HepG2 (cell line): ENCODE measurements at regions not wholly inside any gene's neighbourhood (a gene's known extent, or its start where the extent isn't known, plus 50 kb on each side); places are given as distances from the start of the nearest gene placed in this dataset.

ENCODE experiments used
- ATAC-seq: fragments of 200-7000 bp; cut with Tn5 transposase; 3 replicates; pipeline ENCODE4 v1.9.1; 2020; ENCODE audit warnings: mild to moderate bottlenecking, moderate library complexity
- BruUV-seq: library from RNA; stranded (reverse); fragments of 400-500 nt; replicated peaks from 2 replicates; lab custom pipeline; 2021; lab: Mats Ljungman, UMichigan
- CTCF ChIA-PET: fragments of 300-600 bp; formaldehyde crosslinking; extraction: SDS; loops from one replicate; lab custom pipeline; 2021; ENCODE audit warnings: low total read pairs, inconsistent platforms, low intra/inter-chr PET ratio; lab: Yijun Ruan, JAX
- POLR2A ChIA-PET: fragments of 350-600 bp; sonication (Branson Sonifier 250); formaldehyde crosslinking; loops from one replicate; lab custom pipeline; 2020; ENCODE audit warnings: antibody characterized with exemption, inconsistent platforms; lab: Yijun Ruan, JAX
- DNase-seq: peaks from one replicate; pipeline ENCODE4 v3.0.0-alpha.2; 2015; ENCODE audit warnings: low spot score
- FAIRE-seq: peaks from 3 replicates; lab custom pipeline; 2011; peaks lifted over from hg19 to GRCh38; lab: Jason Lieb, UNC
- H2AFZ ChIP-seq: one replicate; pipeline ENCODE4 v1.6.1; 2011; ENCODE audit warnings: low read length, inconsistent platforms
- H3K27ac ChIP-seq: fragments of 300-600 bp; 3 replicates; pipeline ENCODE4 v1.8.0; 2011; ENCODE audit warnings: mixed run types, mild to moderate bottlenecking, mixed read lengths, low read length, inconsistent platforms; ENCODE audit not compliant: insufficient read depth; ENCODE audit errors: extremely low read length
- H3K27me3 ChIP-seq, 2 experiments: fragments of 200-600 bp in 1 of 2; 2 replicates in 1 of 2; 3 replicates in 1 of 2; pipeline versions ENCODE4 v1.6.0 to v1.8.0; 2011; ENCODE audit warnings: low read length in 2 of 2, mild to moderate bottlenecking in 2 of 2, moderate library complexity in 2 of 2, inconsistent platforms in 1 of 2; ENCODE audit not compliant: insufficient read depth in 2 of 2, control insufficient read depth in 1 of 2
- H3K36me3 ChIP-seq, 2 experiments: fragments of 200-600 bp in 1 of 2; replicated peaks in 1 of 2; 2 replicates in 1 of 2; 3 replicates in 1 of 2; pipeline versions ENCODE4 v1.5.1 to v1.8.0; 2011; ENCODE audit warnings: low read length in 2 of 2, inconsistent platforms in 1 of 2; ENCODE audit not compliant: insufficient read depth in 2 of 2, control insufficient read depth in 1 of 2
- H3K4me1 ChIP-seq: 2 replicates; pipeline ENCODE4 v1.5.1; 2012; ENCODE audit warnings: low read length, inconsistent platforms; ENCODE audit not compliant: insufficient read depth
- H3K4me2 ChIP-seq: 2 replicates; pipeline ENCODE4 v1.6.0; 2011; ENCODE audit warnings: low read depth, low read length, inconsistent platforms
- H3K4me3 ChIP-seq, 3 experiments: fragments of 200-600 bp in 1 of 3; sonication (generic), shearing (Covaris generic) in 1 of 3; replicated peaks in 1 of 3; 2 replicates each; pipeline ENCODE4 v1.5.1; 2011 to 2016; ENCODE audit warnings: low read length in 3 of 3, inconsistent platforms in 2 of 3, low read depth in 2 of 3, mild to moderate bottlenecking in 2 of 3, control low read depth in 1 of 3, mixed read lengths in 1 of 3; ENCODE audit not compliant: insufficient read depth in 1 of 3
- H3K79me2 ChIP-seq: one replicate; pipeline ENCODE4 v1.6.1; 2011; ENCODE audit warnings: low read length, inconsistent platforms; ENCODE audit not compliant: insufficient read depth
- H3K9ac ChIP-seq: 2 replicates; pipeline ENCODE4 v1.6.0; 2011; ENCODE audit warnings: mild to moderate bottlenecking, low read depth, low read length, inconsistent platforms; ENCODE audit not compliant: insufficient read depth
- H3K9me3 ChIP-seq: 2 replicates; pipeline ENCODE4 v1.5.1; 2012; ENCODE audit warnings: mild to moderate bottlenecking, low read length
- H4K20me1 ChIP-seq: 2 replicates; pipeline ENCODE4 v1.6.0; 2011; ENCODE audit warnings: inconsistent platforms, mild to moderate bottlenecking, low read length, moderate library complexity; ENCODE audit not compliant: insufficient read depth
- ATRX ChIP-seq: sonication (generic); formaldehyde crosslinking; IDR thresholded peaks from 2 replicates; pipeline ENCODE4 v1.4.0; 2020; ENCODE audit warnings: missing genetic modification reagents, borderline replicate concordance
- CBX2 ChIP-seq, 2 experiments: fragments of 200-600 bp in 1 of 2; sonication (generic); formaldehyde crosslinking in 1 of 2; IDR thresholded peaks; 2 replicates each; pipeline versions ENCODE4 v1.7.0 to v1.8.1; 2018 to 2022; ENCODE audit warnings: low read depth in 2 of 2, low read length in 1 of 2, mild to moderate bottlenecking in 1 of 2, missing genetic modification reagents in 1 of 2
- FLYWCH1 ChIP-seq: sonication (generic); formaldehyde crosslinking; IDR thresholded peaks from 2 replicates; pipeline ENCODE4 v1.8.1; 2023; ENCODE audit warnings: mild to moderate bottlenecking, missing genetic modification reagents
- KAT2B ChIP-seq: fragments of 150-350 bp; IDR thresholded peaks from 2 replicates; pipeline ENCODE4 v1.6.1; 2014; ENCODE audit warnings: low read depth, low read length, borderline replicate concordance
- MATR3 ChIP-seq: sonication (generic); formaldehyde crosslinking; IDR thresholded peaks from 2 replicates; pipeline ENCODE4 v1.4.0; 2020; ENCODE audit warnings: missing genetic modification reagents
- MIXL1 ChIP-seq: IDR thresholded peaks from 2 replicates; pipeline ENCODE4 v1.6.1; 2016
- RERE ChIP-seq: IDR thresholded peaks from 2 replicates; pipeline ENCODE4 v1.6.1; 2016; ENCODE audit warnings: low read depth, missing genetic modification reagents, missing compliant biosample characterization
- RFXANK ChIP-seq: IDR thresholded peaks from 2 replicates; pipeline ENCODE4 v1.6.1; 2016
- SIX1 ChIP-seq: sonication (generic); formaldehyde crosslinking; IDR thresholded peaks from 2 replicates; pipeline ENCODE4 v1.4.0; 2020; ENCODE audit warnings: missing genetic modification reagents, borderline replicate concordance
- SIX4 ChIP-seq: sonication (generic); formaldehyde crosslinking; IDR thresholded peaks from 2 replicates; pipeline ENCODE4 v1.4.0; 2020; ENCODE audit warnings: missing genetic modification reagents
- ZBTB37 ChIP-seq: sonication (generic); formaldehyde crosslinking; IDR thresholded peaks from 2 replicates; pipeline ENCODE4 v1.4.0; 2020; ENCODE audit warnings: mild to moderate bottlenecking, missing genetic modification reagents
- ZC3H4 ChIP-seq: sonication (generic); formaldehyde crosslinking; IDR thresholded peaks from 2 replicates; pipeline ENCODE4 v1.4.0; 2020; ENCODE audit warnings: missing genetic modification reagents, borderline replicate concordance
- ZNF280B ChIP-seq: sonication (generic); formaldehyde crosslinking; IDR thresholded peaks from 2 replicates; pipeline ENCODE4 v1.5.0; 2020; ENCODE audit warnings: missing genetic modification reagents, mild to moderate bottlenecking, borderline replicate concordance
- WGBS: methylation state at CpG from one replicate; pipeline ENCODE4 v1.1.6; 2017; ENCODE audit warnings: low lambda C conversion rate; 5-methylcytosine and 5-hydroxymethylcytosine counted together
- in situ Hi-C: cut with HindIII; loops from 2 replicates; pipeline ENCODE4 v1.10.0; 2017; ENCODE audit warnings: low pct_unique_long_range_greater_than_20kb; ENCODE audit not compliant: extremely low pct_ligation_motif_present
- intact Hi-C: fragments of 100-400 bp; cut with micrococcal nuclease; formaldehyde crosslinking; loops from one replicate; pipeline ENCODE4 v1.10.0; 2022; ENCODE audit not compliant: unreplicated experiment
- TF ChIP-seq, protein P1 (sequence below): sonication (generic); formaldehyde crosslinking; IDR thresholded peaks from 2 replicates; pipeline ENCODE4 v1.8.0; 2022; ENCODE audit warnings: missing genetic modification reagents, low read depth, mild to moderate bottlenecking, borderline replicate concordance

DNA sequence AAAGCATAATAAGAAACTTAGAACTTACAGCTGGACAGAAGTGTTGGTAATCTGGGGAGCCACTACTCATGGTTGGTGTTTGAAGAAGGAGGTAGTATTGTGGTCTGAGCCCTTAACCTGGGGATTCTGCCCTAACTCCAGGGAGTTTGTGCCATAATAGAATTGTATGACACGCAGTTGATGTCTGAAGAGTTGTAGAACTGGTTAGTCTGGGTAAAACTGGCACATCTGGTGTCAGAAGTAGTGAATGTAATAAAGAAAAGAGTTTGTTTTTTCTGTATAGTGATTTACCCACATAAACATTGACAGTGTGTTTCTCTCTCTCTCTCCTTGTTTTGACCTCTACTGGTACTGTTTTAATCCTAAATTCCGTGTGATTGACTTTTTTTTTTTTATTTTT lies 448.1 kb upstream of the SEMA3D start:
- Histone ChIP-seq H3K27me3 (no peaks in the 10 kb centered on the region), H4K20me1 (no peaks in the 10 kb centered on the region), H3K4me1 (no peaks in the 10 kb centered on the region; the same call in 1 of the 2 replicates), H3K27ac (no peak overlapping the region), H3K36me3 (no peaks in the 10 kb centered on the region), H3K79me2 (no peaks in the 10 kb centered on the region), H2AFZ (no peak overlapping the region), H3K4me3 (no peak overlapping the region), H3K9ac (no peak overlapping the region), H3K9me3 (no peaks in the 10 kb centered on the region), H3K4me2 (no peak overlapping the region)
- ATAC-seq (no peak), DNase-seq (no peak), FAIRE-seq (no peak)
- in situ Hi-C loops (no loop called here), intact Hi-C loops (no loop called here)
- no TSS peak for BruUV-seq
- WGBS = 5% methylated on average over 2 of the region's 2 CpGs
- CTCF ChIA-PET = no interaction called here
- POLR2A ChIA-PET = no interaction called here
- TF ChIP-seq CBX2 (IDR thresholded peaks at IDR 0.05; ENCODE audit: low read depth, low read length) = no peak
- TF ChIP-seq CBX2 (CRISPR knock-in tag; IDR thresholded peaks at IDR 0.05; ENCODE audit: low read depth) = no peak
- TF ChIP-seq MIXL1 (CRISPR knock-in tag) = no peak
- TF ChIP-seq SIX1 (CRISPR knock-in tag) = no peak
- TF ChIP-seq MATR3 (CRISPR knock-in tag) = no peak
- TF ChIP-seq RFXANK = no peak
- no peak for TF ChIP-seq ZC3H4 (CRISPR knock-in tag)
- TF ChIP-seq ZNF280B (CRISPR knock-in tag) = no peak
- TF ChIP-seq RERE (CRISPR knock-in tag) = no peak
- TF ChIP-seq ATRX = no peak
- TF ChIP-seq FLYWCH1 (CRISPR knock-in tag) = no peak
- no peak for TF ChIP-seq ZBTB37
- TF ChIP-seq, protein P1, sequence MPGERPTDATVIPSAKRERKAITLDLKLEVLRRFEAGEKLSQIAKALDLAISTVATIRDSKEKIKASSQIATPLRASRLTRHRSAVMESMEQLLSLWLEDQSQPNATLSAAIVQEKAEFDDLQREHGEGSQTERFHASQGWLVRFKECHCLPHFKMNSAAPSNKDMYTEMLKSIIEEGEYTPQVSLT (CRISPR knock-in tag) = no peak
- TF ChIP-seq SIX4 (CRISPR knock-in tag) = no peak
- TF ChIP-seq KAT2B = no peak
